ENCODE measurements at regions not wholly inside any gene's neighbourhood (a gene's known extent, or its start where the extent isn't known, plus 50 kb on each side); places are given as distances from the start of the nearest gene placed in this dataset.

DNA sequence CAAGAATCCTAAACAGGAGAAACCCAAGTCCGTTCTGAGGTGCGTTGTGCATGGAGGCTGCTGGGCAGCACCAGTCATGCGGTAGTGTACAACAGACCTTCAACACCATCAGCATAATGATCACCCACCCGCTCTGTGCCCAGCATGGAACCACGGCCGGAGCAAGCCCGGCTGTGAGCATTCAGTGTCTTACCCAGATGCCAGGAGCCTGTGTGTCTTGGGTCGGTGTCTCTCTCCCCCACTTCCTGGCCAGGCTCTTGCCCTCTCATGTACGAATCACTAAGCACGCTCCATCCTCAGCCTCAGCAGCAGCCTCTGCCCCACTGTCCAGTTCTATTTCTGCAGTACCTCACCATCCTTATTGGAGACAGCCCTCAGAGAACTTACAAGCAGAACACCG, 231.6 kb upstream of the IRS2 start:
- no peak overlapping the region for H2BK120ac ChIP-seq (ENCODE audit: low read depth, low read length, poor library complexity, severe bottlenecking)
- H2BK5ac ChIP-seq (ENCODE audit: insufficient read length, low read length): no peak overlapping the region
- Mint-ChIP-seq H3K4me3 (no peak overlapping the region), H3K9me3 (no peaks in the 10 kb centered on the region), H3K4me1 (peaks cover 9 to 10% of the 10 kb centered on the region in 2 experiments), H3K36me3 (ENCODE audit: insufficient read depth in 1 of 3, low read depth in 3 of 3) (no peaks in the 10 kb centered on the region; a peak in 1 of 7 replicates), H3K27me3 (ENCODE audit: low read depth) (peaks cover 6% of the 10 kb centered on the region), H3K27ac (no peak overlapping the region)
- H3K27me3 ChIP-seq (ENCODE audit: insufficient read depth, low read length): no peaks in the 10 kb centered on the region; the same call in 1 of the 2 replicates
- H2BK15ac ChIP-seq (ENCODE audit: low read depth, low read length): no peak overlapping the region
- no peaks in the 10 kb centered on the region for H3K4me1 ChIP-seq (ENCODE audit: insufficient read depth, low read length)
- no peaks in the 10 kb centered on the region for H3K23me2 ChIP-seq (ENCODE audit: insufficient read length, low read depth, low read length, poor library complexity, severe bottlenecking)
- no peak overlapping the region for H3K56ac ChIP-seq (ENCODE audit: insufficient read length, low read depth, low read length)
- DNase-seq: no peak
- H2AK5ac ChIP-seq (ENCODE audit: insufficient read length, low read length): no peak overlapping the region
- H3K9ac ChIP-seq (ENCODE audit: extremely low read depth, insufficient read length, low read length): no peak overlapping the region
- TF ChIP-seq, protein P1, sequence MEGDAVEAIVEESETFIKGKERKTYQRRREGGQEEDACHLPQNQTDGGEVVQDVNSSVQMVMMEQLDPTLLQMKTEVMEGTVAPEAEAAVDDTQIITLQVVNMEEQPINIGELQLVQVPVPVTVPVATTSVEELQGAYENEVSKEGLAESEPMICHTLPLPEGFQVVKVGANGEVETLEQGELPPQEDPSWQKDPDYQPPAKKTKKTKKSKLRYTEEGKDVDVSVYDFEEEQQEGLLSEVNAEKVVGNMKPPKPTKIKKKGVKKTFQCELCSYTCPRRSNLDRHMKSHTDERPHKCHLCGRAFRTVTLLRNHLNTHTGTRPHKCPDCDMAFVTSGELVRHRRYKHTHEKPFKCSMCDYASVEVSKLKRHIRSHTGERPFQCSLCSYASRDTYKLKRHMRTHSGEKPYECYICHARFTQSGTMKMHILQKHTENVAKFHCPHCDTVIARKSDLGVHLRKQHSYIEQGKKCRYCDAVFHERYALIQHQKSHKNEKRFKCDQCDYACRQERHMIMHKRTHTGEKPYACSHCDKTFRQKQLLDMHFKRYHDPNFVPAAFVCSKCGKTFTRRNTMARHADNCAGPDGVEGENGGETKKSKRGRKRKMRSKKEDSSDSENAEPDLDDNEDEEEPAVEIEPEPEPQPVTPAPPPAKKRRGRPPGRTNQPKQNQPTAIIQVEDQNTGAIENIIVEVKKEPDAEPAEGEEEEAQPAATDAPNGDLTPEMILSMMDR (conservative IDR thresholded peaks at IDR 0.05): no peak
- H3K14ac ChIP-seq (ENCODE audit: insufficient read depth, low read length): no peak overlapping the region
- no peaks in the 10 kb centered on the region for H4K20me1 ChIP-seq (ENCODE audit: control insufficient read depth, insufficient read depth, insufficient read length)
- WGBS (ENCODE audit: extremely low coverage, insufficient read length, low lambda C conversion rate): no CpG with 5 or more reads among the region's 11 CpGs
- H3K27ac ChIP-seq (ENCODE audit: insufficient read length, low read depth, low read length): no peak overlapping the region
- H4K8ac ChIP-seq (replicated peaks; ENCODE audit: insufficient read length, low read depth, low read length): no peak overlapping the region
- no peak overlapping the region for H3T11ph ChIP-seq (ENCODE audit: low read length)
- no peak overlapping the region for H2BK20ac ChIP-seq (ENCODE audit: low read depth, low read length, poor library complexity, severe bottlenecking)
- H3K23ac ChIP-seq (ENCODE audit: insufficient read length, low read depth, low read length): no peak overlapping the region
- H4K5ac ChIP-seq (ENCODE audit: insufficient read length, low read depth, low read length): no peak overlapping the region
- H3K4ac ChIP-seq (ENCODE audit: low read depth, low read length): no peak overlapping the region
- no peak overlapping the region for H3K18ac ChIP-seq (ENCODE audit: insufficient read length, low read depth, low read length)
- H3K79me1 ChIP-seq (ENCODE audit: insufficient read depth, low read depth, low read length, poor library complexity, severe bottlenecking): no peaks in the 10 kb centered on the region
- no peak overlapping the region for H2AFZ ChIP-seq (ENCODE audit: low read length)
- no peak overlapping the region for H2BK12ac ChIP-seq (ENCODE audit: insufficient read length, low read depth, low read length)
- no peak overlapping the region for H4K91ac ChIP-seq (ENCODE audit: insufficient read length, low read depth, low read length)
- H3K9me3 ChIP-seq (ENCODE audit: control insufficient read depth, low read depth, low read length): no peaks in the 10 kb centered on the region
- H3K4me2 ChIP-seq (ENCODE audit: insufficient read depth, insufficient read length, low read length): no peak overlapping the region
- no peaks in the 10 kb centered on the region for H3K79me2 ChIP-seq (ENCODE audit: insufficient read depth, low read length)
